GM23338 (cell line): ENCODE measurements at regions not wholly inside any gene's neighbourhood (a gene's known extent, or its start where the extent isn't known, plus 50 kb on each side); places are given as distances from the start of the nearest gene placed in this dataset.
A peak's percentile ranks its signal among the peaks of the same experiment; 100 is the strongest.

Experiments
- ATAC-seq: fragments of 200-7000 bp; cut with Tn5 transposase; 3 replicates; pipeline ENCODE4 v1.9.1; 2020
- DNase-seq: peaks from one replicate; pipeline ENCODE4 v3.0.0-alpha.2; 2015; ENCODE audit warnings: low spot score
- H2AFZ ChIP-seq: fragments of 200-600 bp; sonication (generic); 2 replicates; pipeline ENCODE4 v1.8.0; 2016; ENCODE audit warnings: antibody characterized with exemption, mild to moderate bottlenecking, moderate library complexity
- H3F3A ChIP-seq: fragments of 200-600 bp; sonication (generic); replicated peaks from 2 replicates; pipeline ENCODE4 v1.8.0; 2017; ENCODE audit warnings: antibody characterized with exemption, mixed run types, low read depth
- H3K27ac ChIP-seq: fragments of 200-600 bp; sonication (generic); 2 replicates; pipeline ENCODE4 v1.6.1; 2016; ENCODE audit warnings: low read depth
- H3K27me3 ChIP-seq: fragments of 200-600 bp; sonication (generic); 2 replicates; pipeline ENCODE4 v1.8.0; 2016; ENCODE audit warnings: mild to moderate bottlenecking, mixed run types, moderate library complexity; ENCODE audit not compliant: insufficient read depth
- H3K36me3 ChIP-seq: fragments of 200-600 bp; sonication (generic); 2 replicates; pipeline ENCODE4 v1.8.0; 2016; ENCODE audit warnings: mild to moderate bottlenecking; ENCODE audit not compliant: insufficient read depth
- H3K4me1 ChIP-seq: fragments of 200-600 bp; sonication (generic); 2 replicates; pipeline ENCODE4 v1.8.0; 2016; ENCODE audit warnings: mild to moderate bottlenecking, moderate library complexity; ENCODE audit not compliant: insufficient read depth
- H3K4me2 ChIP-seq: fragments of 200-600 bp; sonication (generic); 2 replicates; pipeline ENCODE4 v1.7.1; 2017; ENCODE audit warnings: mixed run types
- H3K4me3 ChIP-seq: fragments of 200-600 bp; sonication (generic); 2 replicates; pipeline ENCODE4 v1.6.1; 2016; ENCODE audit warnings: mixed run types
- H3K79me2 ChIP-seq: fragments of 200-600 bp; sonication (generic); replicated peaks from 2 replicates; pipeline ENCODE4 v1.8.0; 2017; ENCODE audit warnings: mild to moderate bottlenecking; ENCODE audit not compliant: insufficient read depth
- H3K9me2 ChIP-seq: fragments of 200-600 bp; sonication (generic); 2 replicates; pipeline ENCODE4 v1.8.0; 2017; ENCODE audit not compliant: insufficient read depth
- H4K20me1 ChIP-seq: fragments of 200-600 bp; sonication (generic); replicated peaks from 2 replicates; pipeline ENCODE4 v1.8.0; 2017; ENCODE audit warnings: mild to moderate bottlenecking; ENCODE audit not compliant: insufficient read depth
- H3K27ac Mint-ChIP-seq: 2 replicates; pipeline ENCODE4 v1.8.0; 2020; ENCODE audit warnings: inconsistent platforms, mild to moderate bottlenecking, moderate library complexity, mixed read lengths
- H3K27me3 Mint-ChIP-seq: 3 replicates; pipeline ENCODE4 v1.8.0; 2022; ENCODE audit warnings: low read depth, mild to moderate bottlenecking, moderate library complexity, mixed read lengths, inconsistent platforms; ENCODE audit not compliant: insufficient read depth, poor library complexity
- H3K36me3 Mint-ChIP-seq: 3 replicates; pipeline ENCODE4 v1.8.0; 2021; ENCODE audit warnings: low read depth, mild to moderate bottlenecking, inconsistent platforms, moderate library complexity, mixed read lengths
- H3K4me1 Mint-ChIP-seq: 3 replicates; pipeline ENCODE4 v1.8.0; 2020; ENCODE audit warnings: mild to moderate bottlenecking, inconsistent platforms, mixed read lengths
- H3K4me3 Mint-ChIP-seq: 3 replicates; pipeline ENCODE4 v1.8.0; 2021; ENCODE audit warnings: moderate library complexity, mild to moderate bottlenecking, inconsistent platforms, mixed read lengths
- H3K9me3 Mint-ChIP-seq: 3 replicates; pipeline ENCODE4 v1.8.0; 2020; ENCODE audit warnings: moderate library complexity, mild to moderate bottlenecking, inconsistent platforms, mixed read lengths
- CREB1 ChIP-seq: fragments of 250-450 bp; sonication (Bioruptor Pico); IDR thresholded peaks from 2 replicates; pipeline ENCODE4 v1.5.0; 2020; ENCODE audit warnings: low read depth, mild to moderate bottlenecking, moderate library complexity
- ZNF114 ChIP-seq: fragments of 250-450 bp; sonication (Bioruptor Pico); IDR thresholded peaks from 2 replicates; pipeline ENCODE4 v1.5.0; 2020; ENCODE audit warnings: mild to moderate bottlenecking, moderate library complexity
- TF ChIP-seq, protein P1 (sequence below): fragments of 250-450 bp; sonication (Bioruptor Pico); IDR thresholded peaks from 2 replicates; pipeline ENCODE4 v1.5.0; 2020; ENCODE audit warnings: mild to moderate bottlenecking, moderate library complexity
- TF ChIP-seq, protein P2 (sequence below), 2 experiments: fragments of 200-600 bp in 1 of 2; sonication (generic) in 1 of 2; conservative IDR thresholded peaks; 2 replicates each; pipeline versions ENCODE4 v1.5.1 to v1.6.1; 2016 to 2017; ENCODE audit warnings: antibody characterized with exemption in 2 of 2, low read depth in 2 of 2, mild to moderate bottlenecking in 2 of 2, moderate library complexity in 1 of 2

DNA sequence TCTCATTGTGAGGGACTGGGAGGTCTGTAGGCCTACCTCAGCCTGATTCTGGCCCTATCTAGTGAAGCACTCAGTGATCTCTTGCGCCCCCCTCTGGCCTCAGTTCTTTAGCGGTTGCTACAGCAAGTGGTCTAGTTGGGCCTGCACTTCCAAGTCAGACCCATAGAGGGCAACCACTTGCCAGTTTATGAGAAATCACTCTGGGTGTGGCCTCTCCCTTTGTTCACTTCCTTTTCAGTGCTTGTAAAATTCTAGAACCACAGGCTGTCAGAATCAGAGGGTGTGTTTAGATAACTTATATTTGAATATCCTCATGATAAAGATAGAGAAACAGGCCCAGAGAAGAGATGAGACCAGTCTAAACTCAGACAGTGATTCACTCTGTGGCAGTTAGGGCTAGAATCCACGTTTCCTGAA lies 60.9 kb upstream of the LAS1L start (continued):
- TF ChIP-seq, protein P1, sequence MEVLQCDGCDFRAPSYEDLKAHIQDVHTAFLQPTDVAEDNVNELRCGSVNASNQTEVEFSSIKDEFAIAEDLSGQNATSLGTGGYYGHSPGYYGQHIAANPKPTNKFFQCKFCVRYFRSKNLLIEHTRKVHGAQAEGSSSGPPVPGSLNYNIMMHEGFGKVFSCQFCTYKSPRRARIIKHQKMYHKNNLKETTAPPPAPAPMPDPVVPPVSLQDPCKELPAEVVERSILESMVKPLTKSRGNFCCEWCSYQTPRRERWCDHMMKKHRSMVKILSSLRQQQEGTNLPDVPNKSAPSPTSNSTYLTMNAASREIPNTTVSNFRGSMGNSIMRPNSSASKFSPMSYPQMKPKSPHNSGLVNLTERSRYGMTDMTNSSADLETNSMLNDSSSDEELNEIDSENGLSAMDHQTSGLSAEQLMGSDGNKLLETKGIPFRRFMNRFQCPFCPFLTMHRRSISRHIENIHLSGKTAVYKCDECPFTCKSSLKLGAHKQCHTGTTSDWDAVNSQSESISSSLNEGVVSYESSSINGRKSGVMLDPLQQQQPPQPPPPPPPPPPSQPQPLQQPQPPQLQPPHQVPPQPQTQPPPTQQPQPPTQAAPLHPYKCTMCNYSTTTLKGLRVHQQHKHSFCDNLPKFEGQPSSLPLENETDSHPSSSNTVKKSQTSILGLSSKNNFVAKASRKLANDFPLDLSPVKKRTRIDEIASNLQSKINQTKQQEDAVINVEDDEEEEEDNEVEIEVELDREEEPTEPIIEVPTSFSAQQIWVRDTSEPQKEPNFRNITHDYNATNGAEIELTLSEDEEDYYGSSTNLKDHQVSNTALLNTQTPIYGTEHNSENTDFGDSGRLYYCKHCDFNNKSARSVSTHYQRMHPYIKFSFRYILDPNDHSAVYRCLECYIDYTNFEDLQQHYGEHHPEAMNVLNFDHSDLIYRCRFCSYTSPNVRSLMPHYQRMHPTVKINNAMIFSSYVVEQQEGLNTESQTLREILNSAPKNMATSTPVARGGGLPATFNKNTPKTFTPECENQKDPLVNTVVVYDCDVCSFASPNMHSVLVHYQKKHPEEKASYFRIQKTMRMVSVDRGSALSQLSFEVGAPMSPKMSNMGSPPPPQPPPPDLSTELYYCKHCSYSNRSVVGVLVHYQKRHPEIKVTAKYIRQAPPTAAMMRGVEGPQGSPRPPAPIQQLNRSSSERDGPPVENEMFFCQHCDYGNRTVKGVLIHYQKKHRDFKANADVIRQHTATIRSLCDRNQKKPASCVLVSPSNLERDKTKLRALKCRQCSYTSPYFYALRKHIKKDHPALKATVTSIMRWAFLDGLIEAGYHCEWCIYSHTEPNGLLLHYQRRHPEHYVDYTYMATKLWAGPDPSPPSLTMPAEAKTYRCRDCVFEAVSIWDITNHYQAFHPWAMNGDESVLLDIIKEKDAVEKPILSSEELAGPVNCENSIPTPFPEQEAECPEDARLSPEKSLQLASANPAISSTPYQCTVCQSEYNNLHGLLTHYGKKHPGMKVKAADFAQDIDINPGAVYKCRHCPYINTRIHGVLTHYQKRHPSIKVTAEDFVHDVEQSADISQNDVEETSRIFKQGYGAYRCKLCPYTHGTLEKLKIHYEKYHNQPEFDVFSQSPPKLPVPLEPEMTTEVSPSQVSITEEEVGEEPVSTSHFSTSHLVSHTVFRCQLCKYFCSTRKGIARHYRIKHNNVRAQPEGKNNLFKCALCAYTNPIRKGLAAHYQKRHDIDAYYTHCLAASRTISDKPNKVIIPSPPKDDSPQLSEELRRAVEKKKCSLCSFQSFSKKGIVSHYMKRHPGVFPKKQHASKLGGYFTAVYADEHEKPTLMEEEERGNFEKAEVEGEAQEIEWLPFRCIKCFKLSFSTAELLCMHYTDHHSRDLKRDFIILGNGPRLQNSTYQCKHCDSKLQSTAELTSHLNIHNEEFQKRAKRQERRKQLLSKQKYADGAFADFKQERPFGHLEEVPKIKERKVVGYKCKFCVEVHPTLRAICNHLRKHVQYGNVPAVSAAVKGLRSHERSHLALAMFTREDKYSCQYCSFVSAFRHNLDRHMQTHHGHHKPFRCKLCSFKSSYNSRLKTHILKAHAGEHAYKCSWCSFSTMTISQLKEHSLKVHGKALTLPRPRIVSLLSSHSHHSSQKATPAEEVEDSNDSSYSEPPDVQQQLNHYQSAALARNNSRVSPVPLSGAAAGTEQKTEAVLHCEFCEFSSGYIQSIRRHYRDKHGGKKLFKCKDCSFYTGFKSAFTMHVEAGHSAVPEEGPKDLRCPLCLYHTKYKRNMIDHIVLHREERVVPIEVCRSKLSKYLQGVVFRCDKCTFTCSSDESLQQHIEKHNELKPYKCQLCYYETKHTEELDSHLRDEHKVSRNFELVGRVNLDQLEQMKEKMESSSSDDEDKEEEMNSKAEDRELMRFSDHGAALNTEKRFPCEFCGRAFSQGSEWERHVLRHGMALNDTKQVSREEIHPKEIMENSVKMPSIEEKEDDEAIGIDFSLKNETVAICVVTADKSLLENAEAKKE (CRISPR knock-in tag): no peak
- TF ChIP-seq, protein P2, sequence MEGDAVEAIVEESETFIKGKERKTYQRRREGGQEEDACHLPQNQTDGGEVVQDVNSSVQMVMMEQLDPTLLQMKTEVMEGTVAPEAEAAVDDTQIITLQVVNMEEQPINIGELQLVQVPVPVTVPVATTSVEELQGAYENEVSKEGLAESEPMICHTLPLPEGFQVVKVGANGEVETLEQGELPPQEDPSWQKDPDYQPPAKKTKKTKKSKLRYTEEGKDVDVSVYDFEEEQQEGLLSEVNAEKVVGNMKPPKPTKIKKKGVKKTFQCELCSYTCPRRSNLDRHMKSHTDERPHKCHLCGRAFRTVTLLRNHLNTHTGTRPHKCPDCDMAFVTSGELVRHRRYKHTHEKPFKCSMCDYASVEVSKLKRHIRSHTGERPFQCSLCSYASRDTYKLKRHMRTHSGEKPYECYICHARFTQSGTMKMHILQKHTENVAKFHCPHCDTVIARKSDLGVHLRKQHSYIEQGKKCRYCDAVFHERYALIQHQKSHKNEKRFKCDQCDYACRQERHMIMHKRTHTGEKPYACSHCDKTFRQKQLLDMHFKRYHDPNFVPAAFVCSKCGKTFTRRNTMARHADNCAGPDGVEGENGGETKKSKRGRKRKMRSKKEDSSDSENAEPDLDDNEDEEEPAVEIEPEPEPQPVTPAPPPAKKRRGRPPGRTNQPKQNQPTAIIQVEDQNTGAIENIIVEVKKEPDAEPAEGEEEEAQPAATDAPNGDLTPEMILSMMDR (conservative IDR thresholded peaks at IDR 0.05; ENCODE audit: low read depth in 2 of 2): peak; percentile 87 to 95

DNA sequence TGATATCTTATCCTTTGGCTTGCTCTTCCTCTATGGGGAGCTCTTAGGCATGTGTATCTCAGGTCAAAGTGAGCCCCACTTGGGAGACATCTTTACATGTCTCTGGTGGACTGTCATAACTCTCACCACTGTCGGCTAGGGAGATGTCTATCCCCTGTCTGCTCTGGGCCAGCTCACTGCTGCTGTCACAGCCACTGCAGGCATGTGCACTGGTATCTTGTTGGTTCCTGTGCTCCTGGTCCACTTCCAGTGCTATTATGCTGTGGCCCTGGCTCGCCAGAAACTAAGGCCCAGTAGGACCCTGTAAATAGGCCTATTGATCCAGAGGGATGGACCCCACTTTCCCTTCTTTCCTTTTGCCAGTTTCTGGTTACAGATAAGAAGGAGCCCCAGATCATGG lies 56.6 kb upstream of the LAS1L start:
- no peaks in the 10 kb centered on the region for H3K36me3 ChIP-seq
- H3K4me1 ChIP-seq: no peaks in the 10 kb centered on the region
- H3K4me2 ChIP-seq: no peak overlapping the region
- Mint-ChIP-seq H3K27ac (no peak overlapping the region), H3K4me1 (peaks cover 11% of the 10 kb centered on the region), H3K4me3 (no peak overlapping the region), H3K36me3 (no peaks in the 10 kb centered on the region; the same call in 2 of the 3 replicates), H3K27me3 (peaks cover 5% of the 10 kb centered on the region), H3K9me3 (no peaks in the 10 kb centered on the region)
- no peak overlapping the region for H2AFZ ChIP-seq
- TF ChIP-seq, protein P1 (CRISPR knock-in tag): no peak
- TF ChIP-seq ZNF114 (CRISPR knock-in tag): no peak
- no peak for TF ChIP-seq CREB1 (CRISPR knock-in tag)
- no peaks in the 10 kb centered on the region for H3K9me2 ChIP-seq
- ATAC-seq (no peak), DNase-seq (no peak)
- no peaks in the 10 kb centered on the region for H3F3A ChIP-seq
- H3K27me3 ChIP-seq: no peaks in the 10 kb centered on the region
- H4K20me1 ChIP-seq: no peaks in the 10 kb centered on the region
- no peak overlapping the region for H3K27ac ChIP-seq
- H3K4me3 ChIP-seq: no peak overlapping the region
- no peaks in the 10 kb centered on the region for H3K79me2 ChIP-seq
